ENCODE measurements at regions not wholly inside any gene's neighbourhood (a gene's known extent, or its start where the extent isn't known, plus 50 kb on each side); places are given as distances from the start of the nearest gene placed in this dataset.

GRCh38 chr2:230644356-230644935 is 68.2 kb upstream of the CAB39 start:
- TF ChIP-seq CTCF (conservative IDR thresholded peaks at IDR 0.05; ENCODE audit: low read depth, low read length), result no peak
- no peak overlapping the region for H3K4me3 ChIP-seq (ENCODE audit: low read depth, low read length)
- no peak for DNase-seq (ENCODE audit: low read depth)

- TF ChIP-seq CTCF (conservative IDR thresholded peaks at IDR 0.05; ENCODE audit: low read depth, low read length), result no peak
- DNase-seq (ENCODE audit: low read depth), result no peak
- H3K4me3 ChIP-seq (ENCODE audit: low read depth, low read length), result no peak overlapping the region
These were observed 64.3 kb upstream of the CAB39 start for GRCh38 chr2:230648356-230648755.

GRCh38 chr2:230650585-230651137 is 62.0 kb upstream of the CAB39 start:
- DNase-seq (ENCODE audit: low read depth), result no peak
- no peak overlapping the region for H3K4me3 ChIP-seq (ENCODE audit: low read depth, low read length)
- TF ChIP-seq CTCF (conservative IDR thresholded peaks at IDR 0.05; ENCODE audit: low read depth, low read length), result no peak

GRCh38 chr2:230654057-230654456 is 58.6 kb upstream of the CAB39 start:
- DNase-seq (ENCODE audit: low read depth), result no peak
- TF ChIP-seq CTCF (conservative IDR thresholded peaks at IDR 0.05; ENCODE audit: low read depth, low read length), result no peak

GRCh38 chr2:230657462-230657861 is 55.2 kb upstream of the CAB39 start:
- no peak for DNase-seq (ENCODE audit: low read depth)
- H3K4me3 ChIP-seq (ENCODE audit: low read depth, low read length), result no peak overlapping the region
- no peak for TF ChIP-seq CTCF (conservative IDR thresholded peaks at IDR 0.05; ENCODE audit: low read depth, low read length)

More at GRCh38 chr2:230654057-230654456, 58.6 kb upstream of the CAB39 start:
- H3K4me3 ChIP-seq (ENCODE audit: low read depth, low read length), result no peak overlapping the region

GRCh38 chr2:230657906-230658305 is 54.7 kb upstream of the CAB39 start:
- no peak for DNase-seq (ENCODE audit: low read depth)
- H3K4me3 ChIP-seq (ENCODE audit: low read depth, low read length), result no peak overlapping the region
- no peak for TF ChIP-seq CTCF (conservative IDR thresholded peaks at IDR 0.05; ENCODE audit: low read depth, low read length)

GRCh38 chr2:230658577-230658876 is 54.1 kb upstream of the CAB39 start:
- DNase-seq (ENCODE audit: low read depth), result no peak
- no peak for TF ChIP-seq CTCF (conservative IDR thresholded peaks at IDR 0.05; ENCODE audit: low read depth, low read length)
- no peak overlapping the region for H3K4me3 ChIP-seq (ENCODE audit: low read depth, low read length)
